ENCODE measurements at regions not wholly inside any gene's neighbourhood (a gene's known extent, or its start where the extent isn't known, plus 50 kb on each side); places are given as distances from the start of the nearest gene placed in this dataset.

DNA sequence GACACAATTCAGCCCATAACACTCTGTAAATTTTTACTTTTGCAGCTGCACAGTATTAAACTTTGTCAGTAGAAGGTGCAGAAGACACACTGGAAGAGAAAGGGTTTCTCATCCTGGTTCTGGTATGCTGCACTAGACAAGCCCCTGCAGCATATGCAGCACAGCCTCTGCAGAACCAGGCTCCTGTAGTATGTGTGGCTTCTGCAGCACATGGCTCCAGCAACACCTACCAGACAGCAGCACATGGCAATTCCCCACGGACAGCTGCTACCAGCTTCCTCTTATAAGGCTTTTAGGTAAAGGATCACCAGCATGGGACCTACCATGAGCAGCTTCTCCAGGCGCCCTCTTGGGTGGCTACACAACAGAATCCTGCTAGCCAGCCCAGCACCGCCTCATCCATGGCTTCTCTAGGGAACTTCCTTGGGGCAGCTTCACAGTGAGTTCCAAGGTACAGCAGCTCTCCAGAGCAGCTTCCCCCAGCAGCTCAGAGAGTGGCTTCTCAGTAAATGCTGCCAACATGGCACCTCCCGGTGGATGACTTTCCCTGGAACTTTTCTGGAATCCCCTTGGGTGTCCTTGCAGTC, 534.4 kb upstream of the CXADR start:
- intact Hi-C loops (cut with micrococcal nuclease) = no loop called here

DNA sequence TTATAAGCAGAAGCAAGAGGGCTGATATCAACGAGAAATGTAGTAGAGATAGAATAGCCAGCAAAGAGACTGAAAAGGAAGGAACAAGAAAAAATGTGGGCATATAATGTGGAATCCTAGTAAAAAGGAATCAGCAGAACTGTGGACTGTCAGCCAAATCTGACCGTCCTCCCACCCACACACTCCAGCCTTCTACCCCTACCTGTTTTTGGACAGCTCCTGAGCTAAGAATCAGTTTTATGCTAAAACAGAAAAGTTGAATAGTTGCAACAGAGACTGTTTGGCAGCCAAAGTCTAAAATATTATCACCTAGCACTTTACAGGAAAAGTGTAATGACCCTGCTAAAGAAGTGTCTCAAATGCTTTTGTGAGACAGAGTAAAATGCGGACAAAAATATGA, 533.3 kb upstream of the CXADR start:
- intact Hi-C loops (cut with micrococcal nuclease) = no loop called here

DNA sequence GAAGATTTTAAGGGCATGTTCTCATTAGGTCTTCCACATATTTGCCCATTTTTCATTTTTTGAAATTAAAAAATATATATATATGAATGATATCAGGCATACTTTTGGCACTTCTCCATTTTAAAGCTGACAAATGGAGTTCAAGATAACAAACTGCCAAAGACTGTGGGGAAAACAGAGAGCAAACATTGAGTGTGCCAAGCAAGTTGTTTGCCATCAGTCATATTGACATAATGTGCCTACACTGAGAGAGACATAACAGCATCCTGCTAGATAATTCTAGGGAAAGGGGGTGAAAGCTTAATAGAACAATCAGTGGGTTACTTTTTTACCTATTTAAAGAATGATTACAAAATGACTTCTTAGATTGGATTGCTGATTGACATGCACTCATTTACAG, 529.4 kb upstream of the CXADR start:
- intact Hi-C loops (cut with micrococcal nuclease) = no loop called here

DNA sequence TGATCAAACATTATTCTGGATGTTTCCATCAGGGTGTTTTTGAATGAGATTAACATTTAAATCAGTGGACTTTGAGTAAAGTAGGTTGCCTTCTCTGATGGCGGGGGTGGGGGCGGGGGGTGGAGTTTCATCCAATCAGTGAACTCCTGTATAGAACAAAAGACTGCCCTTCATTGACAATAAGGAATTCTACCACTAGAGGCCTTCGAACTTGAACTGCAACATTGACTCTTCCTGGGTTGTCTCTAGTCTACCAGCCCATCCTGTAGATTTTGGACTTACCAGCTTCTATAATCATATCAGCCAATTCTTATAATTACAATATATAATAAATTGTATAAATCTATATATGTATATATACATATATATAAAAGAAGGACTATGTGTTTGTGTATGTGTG, 520.4 kb upstream of the CXADR start:
- intact Hi-C loops (cut with micrococcal nuclease) = no loop called here

DNA sequence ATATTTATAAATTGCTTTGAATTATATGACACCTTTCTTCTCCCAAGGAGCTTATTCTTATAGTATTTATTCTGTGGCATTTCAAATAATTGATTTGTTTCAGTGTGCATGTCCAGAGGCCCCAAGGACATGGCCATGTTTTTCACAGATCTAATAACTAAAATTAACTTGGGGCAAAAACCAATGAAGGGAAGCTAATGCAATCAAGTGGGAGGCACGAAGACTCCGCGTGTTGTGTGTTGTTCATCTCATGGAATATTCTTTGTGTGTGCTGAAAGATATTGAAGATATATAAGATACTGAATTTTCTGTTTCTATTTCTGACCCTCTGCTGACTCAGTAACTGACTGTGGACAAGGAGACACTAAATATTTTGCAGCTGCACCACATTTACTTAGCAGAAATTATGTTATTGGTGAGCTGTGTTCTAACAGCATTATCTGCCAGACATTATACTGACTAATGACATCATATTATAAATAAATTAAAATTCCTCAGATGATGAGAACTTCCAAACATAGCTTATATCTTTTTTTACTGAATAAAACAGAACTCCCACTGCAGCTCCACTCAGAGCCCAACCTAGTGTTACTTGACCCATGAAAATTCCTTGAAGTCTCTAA, 519.3 kb upstream of the CXADR start:
- intact Hi-C loops (cut with micrococcal nuclease) = no loop called here

DNA sequence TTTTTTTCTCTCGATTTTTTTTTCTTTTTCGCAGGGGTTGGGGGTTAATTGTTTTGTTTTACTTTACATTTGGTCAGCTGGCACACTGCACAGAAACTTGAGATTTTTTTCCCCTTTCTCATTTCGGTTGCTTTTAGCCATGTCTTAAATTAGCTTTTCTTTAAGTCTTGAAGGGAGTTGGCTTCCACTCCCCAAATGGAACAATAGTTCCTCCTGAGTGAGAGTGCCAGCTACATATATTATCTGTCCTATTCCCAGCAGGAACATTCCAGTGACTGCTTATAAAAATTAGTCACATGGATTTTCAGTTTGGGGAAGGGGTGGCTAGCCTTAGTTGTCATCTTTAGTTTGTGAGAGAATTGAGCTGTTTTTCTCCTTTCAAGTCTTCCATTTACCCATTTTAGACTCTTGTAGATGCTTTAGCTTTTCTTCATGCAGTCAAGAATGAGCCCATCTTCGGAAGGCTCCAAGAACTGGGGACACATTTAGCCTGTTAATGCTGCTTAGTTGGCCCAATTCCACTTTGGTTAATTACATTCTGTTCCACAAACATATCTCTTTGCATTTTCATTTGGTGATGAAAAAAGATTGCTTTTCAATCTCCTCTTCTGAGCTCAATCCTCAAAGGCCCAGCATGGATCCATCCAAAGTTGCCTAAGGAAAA, 510.1 kb upstream of the CXADR start:
- intact Hi-C loops (cut with micrococcal nuclease) = no loop called here

DNA sequence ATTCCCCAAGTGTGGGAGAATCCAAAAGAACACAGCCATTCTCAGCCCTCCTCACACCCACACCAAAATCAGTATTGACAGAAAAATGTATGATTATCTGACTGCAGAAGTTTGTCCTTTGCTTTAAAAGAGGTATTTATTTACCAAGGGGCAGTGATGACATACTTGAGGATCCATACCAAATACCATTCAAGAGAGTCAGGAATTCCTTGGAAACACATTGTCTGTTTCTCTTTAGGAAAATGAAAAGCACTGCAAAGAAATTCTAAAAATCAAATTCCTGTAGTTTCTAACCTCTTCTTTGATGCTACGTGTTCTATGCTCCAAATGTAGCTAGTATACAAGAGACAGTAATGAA, 509.6 kb upstream of the CXADR start:
- intact Hi-C loops (cut with micrococcal nuclease) = no loop called here

DNA sequence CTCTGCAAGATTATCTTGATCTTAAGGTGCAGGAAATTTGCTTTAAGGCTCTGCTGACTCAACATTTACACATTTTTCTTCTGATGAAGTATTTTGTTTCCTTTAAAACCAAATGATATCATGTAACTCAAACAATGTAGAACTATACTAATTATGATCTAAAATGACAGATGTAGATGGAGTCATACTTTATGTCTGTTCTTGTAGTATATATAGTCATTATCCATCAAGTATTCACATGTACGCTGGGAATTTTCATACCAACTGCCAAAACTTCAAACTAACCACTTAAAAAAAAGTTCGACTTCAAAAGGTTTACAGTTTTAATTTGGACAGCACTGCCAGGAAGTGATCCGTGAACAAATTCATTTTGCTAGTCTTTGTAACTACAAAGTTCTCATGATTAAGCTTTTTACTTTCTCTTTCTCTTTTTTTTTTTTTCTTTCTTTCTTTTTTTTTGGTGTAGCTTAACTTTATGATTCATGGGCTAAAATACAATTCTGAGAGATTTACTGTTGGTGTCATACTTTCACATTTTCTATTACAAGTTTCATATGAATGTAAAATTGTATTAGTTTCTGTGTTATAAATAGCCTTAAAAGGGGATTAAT, 509.0 kb upstream of the CXADR start:
- intact Hi-C loops (cut with micrococcal nuclease) = no loop called here

DNA sequence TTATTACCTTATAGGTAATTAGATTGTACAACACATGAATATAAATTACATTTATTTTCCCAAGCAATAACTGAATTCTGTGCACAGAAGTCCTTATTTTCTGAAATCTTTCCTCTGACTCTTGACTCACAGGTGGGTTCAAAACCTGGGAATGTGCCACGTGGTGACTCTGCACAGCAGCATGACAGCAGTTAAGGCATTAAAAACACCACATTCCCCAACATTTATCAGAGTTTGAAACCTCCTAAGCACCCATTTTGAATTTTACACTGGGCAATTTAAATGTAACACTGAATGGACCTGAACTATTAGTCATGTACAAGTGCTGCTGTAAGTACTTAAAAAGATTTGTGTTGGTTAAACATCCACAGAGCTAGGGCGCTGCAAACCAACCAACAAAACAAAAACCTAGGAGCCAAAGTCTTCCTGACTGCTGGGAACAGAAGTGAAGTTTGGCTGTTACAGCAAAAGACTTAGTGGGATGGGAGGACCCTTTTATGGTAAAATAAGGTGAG, 480.6 kb upstream of the CXADR start:
- intact Hi-C loops (cut with micrococcal nuclease) = no loop called here

DNA sequence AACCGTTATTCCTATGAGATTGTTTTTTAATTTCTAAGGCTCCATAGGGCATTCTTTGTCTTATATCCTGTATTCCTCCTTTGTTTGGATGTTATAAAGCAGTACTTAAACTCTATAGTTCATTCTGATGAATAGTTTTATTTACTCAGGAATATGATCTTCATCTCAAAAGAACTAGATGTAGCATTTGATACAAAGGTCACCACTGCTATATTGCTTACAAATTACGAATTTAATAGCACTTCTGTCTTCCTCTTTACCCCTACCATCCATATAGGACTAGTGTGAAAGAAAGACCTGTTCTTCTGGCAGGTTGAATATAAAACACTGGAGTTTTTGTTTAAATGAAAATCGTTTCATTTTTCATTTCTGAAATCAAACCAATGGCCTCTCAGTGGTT, 468.1 kb upstream of the CXADR start:
- intact Hi-C loops (cut with micrococcal nuclease) = no loop called here

DNA sequence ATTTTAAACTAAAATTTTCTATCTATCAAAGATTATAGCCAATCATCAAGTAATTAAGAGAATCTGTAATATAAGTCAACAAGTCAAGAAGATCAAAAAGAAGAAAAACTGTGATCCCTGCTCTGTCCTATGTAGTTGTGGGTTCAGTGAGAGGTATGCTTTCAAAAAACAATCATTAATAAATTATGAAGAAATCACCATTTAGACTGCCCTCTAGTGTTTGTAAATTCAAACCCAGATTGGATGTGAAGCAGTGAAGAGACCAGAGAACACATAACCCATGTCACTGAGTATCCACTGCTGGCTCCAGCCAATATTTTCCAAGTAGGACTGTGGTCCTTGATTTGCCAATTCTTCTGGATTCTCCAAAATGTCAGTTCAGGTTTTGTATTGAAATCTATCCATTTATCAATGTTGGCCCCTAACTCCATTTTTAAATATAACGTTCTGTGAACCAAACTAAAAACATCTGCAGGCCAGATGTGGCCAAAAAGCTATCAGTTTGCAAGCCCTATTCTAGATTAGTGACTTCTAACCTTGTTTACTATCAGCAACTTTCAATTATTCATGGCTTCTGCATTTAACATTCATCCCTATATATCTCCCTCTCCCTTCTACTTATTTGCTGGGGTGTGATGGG, 467.5 kb upstream of the CXADR start:
- intact Hi-C loops (cut with micrococcal nuclease) = no loop called here

DNA sequence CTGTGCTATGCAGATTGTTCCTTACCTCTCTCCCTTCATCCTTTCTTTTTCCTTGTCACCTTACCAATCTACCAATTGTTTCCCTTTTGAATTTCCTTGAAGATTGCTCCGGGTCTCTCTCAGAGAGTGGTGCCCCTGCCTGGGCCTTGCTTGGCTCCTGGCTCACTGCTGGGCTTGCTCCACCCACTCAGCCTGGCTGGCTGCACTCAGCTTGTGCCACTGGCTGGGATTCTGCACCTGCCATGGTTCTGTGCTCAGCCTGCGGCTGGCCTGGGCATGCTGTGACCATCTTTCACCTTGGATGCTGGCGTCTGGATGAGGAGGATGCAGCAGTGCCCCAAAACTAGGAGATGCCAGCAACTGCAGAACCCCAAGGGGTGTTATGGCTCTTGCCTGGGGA, 463.9 kb upstream of the CXADR start:
- intact Hi-C loops (cut with micrococcal nuclease) = no loop called here

DNA sequence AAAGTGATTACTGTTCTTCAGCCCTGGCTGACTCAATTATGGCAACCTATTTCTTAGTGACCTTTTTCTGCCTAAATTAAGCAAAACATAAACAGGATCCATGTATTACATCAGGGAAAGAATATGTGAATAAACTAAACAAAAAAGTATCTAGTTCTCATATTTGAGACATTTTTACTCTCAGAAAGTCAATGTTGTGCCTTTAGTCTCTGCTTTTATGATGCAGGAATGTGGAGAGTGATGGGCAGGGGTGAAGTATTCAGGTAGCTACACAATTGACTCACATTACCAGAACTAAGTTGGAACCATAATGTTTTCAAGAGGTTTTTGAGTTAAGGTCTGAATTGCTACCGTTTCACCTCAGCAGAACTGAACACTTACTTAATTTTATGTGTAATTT, 462.7 kb upstream of the CXADR start:
- intact Hi-C loops (cut with micrococcal nuclease) = loop anchor here (5.0 kb wide), 1 partner anchor 107 kb away; no protein-coding TSS in a partner anchor

DNA sequence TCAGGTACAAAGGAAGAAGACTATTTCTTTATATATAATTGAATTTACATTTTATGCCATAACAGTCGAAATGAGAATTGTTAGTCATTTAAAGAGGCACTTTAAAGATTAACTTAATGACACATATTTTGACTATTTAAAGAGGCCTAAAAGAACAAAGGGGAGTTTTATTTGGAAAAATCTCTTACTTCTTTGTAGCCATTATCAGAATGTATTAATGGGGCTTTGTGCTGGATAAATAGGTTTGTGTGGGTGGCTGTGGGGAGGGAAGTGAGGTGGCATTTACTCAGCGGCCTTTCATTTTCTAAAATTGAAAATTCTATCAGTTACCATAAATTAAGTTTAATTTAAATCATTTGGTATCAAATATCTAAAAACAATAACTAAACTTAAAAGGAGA, 462.2 kb upstream of the CXADR start:
- intact Hi-C loops (cut with micrococcal nuclease) = loop anchor here (5.0 kb wide), 1 partner anchor 107 kb away; no protein-coding TSS in a partner anchor

DNA sequence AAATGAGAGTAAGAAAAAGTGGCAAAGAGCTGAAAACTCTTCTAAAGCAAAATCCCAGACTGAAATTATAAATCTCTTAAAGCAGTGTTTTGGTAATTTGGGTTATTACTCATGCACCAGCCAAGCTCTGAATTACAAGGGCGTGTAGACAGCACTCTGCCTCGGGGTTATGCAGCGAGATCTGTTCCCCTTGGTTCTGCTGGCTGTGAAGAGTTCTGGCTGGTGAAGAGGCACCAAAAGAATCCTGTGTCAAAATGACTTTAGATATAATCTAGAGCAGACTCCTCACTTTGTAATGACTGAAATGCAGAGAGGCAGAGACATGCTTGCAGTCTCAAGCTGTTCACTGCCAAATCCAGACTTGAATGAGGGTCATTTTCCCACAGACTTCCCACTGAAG, 461.8 kb upstream of the CXADR start:
- intact Hi-C loops (cut with micrococcal nuclease) = loop anchor here (5.0 kb wide), 1 partner anchor 106 kb away; no protein-coding TSS in a partner anchor

DNA sequence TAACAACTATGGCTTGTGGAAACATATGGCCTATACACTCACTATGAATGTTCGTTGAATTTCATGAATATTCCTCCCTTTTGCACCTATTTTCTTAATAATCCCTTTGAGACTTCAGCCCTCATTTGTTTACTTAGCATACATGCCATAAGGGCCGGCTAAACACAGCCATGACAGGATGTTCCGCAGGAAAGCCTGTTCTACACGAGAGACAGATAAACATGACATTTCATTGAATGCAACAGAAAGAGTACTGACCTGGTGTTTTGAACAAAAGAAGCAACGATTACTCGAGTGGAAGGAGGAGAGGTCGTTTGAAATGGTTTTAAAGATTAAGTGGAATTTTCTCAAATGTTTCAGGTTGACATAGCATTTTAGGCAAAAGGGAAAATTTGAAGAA, 459.5 kb upstream of the CXADR start:
- intact Hi-C loops (cut with micrococcal nuclease) = loop anchor here (5.0 kb wide), 1 partner anchor 104 kb away; no protein-coding TSS in a partner anchor

DNA sequence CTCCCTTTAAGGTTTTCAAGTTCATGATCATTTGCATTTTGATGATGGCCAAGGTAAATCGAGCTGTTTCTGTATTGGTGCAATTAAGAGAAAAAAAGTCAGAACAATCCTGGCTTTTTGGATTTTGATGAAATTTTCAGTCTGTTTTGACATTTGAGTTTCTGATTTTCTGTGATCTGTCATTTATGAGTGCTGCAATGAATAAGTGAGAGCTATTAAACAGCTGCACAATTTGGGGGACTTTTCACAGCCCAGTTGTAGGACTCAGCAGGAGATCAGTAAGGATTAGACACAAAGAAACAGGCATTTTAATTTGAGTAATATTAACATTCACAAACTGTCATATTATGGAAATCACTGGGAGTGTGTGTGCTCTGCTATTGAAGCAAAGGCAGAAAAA, 452.9 kb upstream of the CXADR start:
- intact Hi-C loops (cut with micrococcal nuclease) = no loop called here

DNA sequence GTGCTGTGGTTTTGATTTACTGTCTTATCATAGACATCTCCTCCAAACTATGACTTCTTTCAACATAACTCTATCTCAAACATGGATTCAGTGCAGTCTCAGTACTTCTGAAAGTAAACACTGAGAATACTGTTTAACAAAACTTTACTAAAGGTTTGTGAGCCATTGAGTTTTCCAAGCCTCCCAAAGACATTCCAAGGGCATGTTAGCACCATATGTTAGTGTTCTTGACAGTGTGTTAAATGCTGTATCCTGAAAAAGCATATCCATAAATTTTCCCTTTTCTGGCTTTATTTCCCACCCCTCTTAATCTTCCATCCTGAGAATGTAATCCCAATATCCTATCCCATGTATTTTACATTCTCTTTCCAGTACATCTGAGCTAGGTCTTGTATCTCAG, 446.8 kb upstream of the CXADR start:
- intact Hi-C loops (cut with micrococcal nuclease) = no loop called here

DNA sequence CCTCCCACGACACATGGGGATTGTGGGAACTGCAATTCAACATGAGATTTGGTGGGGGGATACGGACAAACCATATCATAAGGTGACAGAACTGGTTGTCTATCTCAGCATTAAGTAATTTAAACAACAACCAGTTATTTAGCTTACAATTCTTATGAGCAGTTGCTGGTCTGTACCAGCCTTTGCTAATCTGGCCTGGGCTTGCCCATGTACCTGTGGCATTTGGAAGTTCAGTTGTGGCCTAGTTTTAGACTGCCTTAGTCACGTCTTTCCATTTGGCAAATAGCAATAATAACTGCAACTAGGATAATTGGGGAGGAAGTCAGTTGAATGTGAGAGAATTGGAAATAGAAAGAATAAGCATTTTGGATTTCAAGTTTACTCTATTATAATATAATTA, 441.8 kb upstream of the CXADR start:
- intact Hi-C loops (cut with micrococcal nuclease) = no loop called here

DNA sequence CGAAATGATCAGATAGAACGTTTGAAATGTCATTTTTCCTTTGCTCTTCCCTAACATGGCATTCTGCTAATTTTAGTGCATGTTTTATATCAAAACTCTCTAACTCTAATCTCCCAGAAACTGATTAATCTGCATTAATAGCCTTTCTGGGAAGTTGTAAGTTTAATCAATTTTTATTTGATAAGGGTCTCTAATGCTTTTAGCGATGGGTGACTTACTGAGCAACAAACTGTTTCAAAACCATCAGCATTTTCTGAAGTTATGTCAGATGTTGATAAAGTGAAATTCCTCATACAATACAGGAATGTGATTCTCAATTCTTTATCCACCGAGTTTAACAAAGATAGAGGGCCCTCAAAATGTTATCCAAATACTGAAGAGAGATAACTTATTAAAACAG, 431.6 kb upstream of the CXADR start:
- intact Hi-C loops (cut with micrococcal nuclease) = no loop called here

DNA sequence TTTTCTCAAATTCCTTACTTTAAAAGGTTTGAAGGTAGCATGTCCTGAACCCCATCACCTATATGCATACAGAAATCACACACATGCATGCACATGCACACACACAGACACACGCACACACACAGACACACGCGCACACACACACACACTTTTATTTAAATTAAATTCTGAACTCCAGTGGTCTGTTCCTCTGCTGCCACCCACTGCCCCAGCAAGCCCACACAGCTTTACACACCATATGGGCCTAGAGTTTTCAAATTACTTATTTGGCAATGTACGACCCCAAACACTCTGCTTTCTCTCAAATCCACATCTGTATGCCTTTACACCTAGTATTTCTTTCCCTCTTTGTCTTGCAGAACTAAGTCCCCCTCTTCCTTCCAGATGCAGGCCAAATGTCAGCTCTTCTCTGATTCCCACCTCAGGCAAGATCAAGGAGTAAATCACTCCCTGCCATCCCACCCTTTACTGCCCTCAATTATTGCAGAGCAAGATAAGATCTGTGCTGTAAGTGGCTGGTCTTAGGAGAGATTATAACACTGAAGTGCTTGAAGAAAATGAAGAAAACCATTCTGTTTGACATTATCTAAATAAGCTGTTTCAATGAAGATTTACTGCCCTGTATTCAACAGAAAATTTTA, 429.9 kb upstream of the CXADR start:
- intact Hi-C loops (cut with micrococcal nuclease) = no loop called here

Measured in T-helper 2 cell treated with Interferon-gamma antibody and Interleukin-4, amounts not matched to agents 100 ng/mL and 5 ng/mL, for 36 hours (primary cell).